GM21723 (cell line): ENCODE measurements at regions not wholly inside any gene's neighbourhood (a gene's known extent, or its start where the extent isn't known, plus 50 kb on each side); places are given as distances from the start of the nearest gene placed in this dataset.

Source experiments
- ATAC-seq: cut with Tn5 transposase; IDR thresholded peaks from one replicate; pipeline ENCODE4 v1.9.1; 2021; ENCODE audit warnings: mild to moderate bottlenecking, moderate library complexity; ENCODE audit not compliant: unreplicated experiment

- ATAC-seq, result no peak
Measured at GRCh38 chr4:176971576-176972115, 178.9 kb upstream of the VEGFC start.

DNA sequence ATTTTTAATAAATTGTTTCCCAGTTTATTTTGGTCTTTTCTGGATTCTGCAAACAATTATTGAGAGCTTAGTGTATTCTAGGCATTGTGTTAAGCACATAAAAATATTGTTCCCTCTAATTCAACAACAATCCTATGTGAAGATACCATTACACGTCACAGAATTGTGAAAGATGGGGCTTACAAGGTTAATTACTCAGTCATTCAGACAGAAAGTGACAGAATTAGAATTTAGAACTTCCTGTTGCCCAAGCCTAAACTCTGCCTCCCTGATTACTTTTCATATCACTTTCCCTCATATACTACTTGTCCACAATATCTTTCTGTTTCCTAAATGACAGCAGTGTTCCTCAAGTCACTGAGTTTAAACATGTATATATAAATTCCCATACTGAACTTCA lies 186.7 kb upstream of the VEGFC start:
- ATAC-seq, result no peak

DNA sequence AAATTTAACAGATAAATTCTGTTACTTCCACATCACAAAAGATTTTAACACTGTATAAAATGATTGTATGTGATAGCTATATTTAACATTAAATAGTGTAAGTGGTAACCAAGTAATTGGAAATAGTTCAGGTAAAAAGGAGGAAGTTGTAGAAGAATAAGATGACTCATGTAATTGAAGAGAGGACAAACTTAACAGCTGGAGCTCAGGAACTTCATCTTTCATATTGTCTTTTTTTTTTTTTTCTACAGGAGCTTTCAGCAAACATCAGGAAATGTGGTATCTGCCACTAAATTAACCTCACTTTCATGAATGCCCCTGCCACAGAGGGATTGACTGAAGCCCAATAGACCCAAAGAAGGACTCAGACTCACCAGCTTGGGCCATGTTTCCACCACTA lies 188.4 kb upstream of the VEGFC start:
- no peak for ATAC-seq

DNA sequence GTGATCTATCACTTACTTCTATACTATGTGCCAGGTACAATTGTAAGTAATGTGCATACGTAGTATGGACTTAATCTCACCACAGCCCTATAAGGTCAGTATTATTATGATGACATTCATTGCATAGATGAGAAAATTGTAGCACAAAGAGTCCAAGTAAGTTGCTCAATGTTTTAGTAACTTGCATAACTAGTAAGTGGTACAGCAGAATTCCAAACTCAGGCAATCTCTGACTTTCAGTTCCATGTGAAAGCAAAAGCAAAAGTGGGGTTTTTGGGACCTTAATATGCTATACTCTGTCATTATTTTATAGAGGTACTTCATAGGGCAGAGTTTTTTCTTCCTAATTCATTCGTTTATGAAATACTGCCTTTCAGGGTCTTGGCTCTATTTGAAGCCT lies 188.8 kb upstream of the VEGFC start:
- ATAC-seq, result no peak

GRCh38 chr4:176988226-176988625 lies 195.5 kb upstream of the VEGFC start:
- ATAC-seq, result no peak

GRCh38 chr4:176989186-176989585 lies 196.5 kb upstream of the VEGFC start:
- no peak for ATAC-seq

GRCh38 chr4:176999935-177000543 lies 207.3 kb upstream of the VEGFC start:
- ATAC-seq, result no peak

GRCh38 chr4:177001271-177002175 lies 208.8 kb upstream of the VEGFC start:
- no peak for ATAC-seq

DNA sequence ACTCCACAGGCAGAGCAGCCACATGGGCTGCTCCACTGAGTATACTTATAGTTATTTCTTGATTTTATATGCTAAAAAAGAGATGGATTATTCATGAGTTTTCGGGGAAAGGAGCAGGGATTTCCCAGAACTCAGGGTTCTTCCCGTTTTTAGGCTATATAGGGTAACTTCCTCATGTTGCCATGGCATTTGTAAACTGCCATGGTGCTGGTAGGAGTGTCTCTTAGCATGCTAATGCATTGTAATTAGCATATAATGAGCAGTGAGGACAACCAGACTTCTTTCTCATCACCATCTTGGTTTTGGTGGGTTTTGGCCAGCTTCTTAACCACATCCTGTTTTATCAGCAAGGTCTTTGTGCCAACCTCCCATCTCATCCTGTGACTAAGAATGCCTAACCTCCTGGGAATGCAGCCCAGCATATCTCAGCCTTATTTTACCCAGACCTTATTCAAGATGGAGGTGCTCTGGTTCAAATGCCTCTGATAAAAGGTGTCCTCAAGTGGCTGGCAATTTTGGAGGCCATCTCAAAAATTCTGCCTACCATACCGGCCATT lies 213.0 kb upstream of the VEGFC start:
- ATAC-seq, result no peak

- no peak for ATAC-seq
Measured at GRCh38 chr4:177006331-177006730, 213.6 kb upstream of the VEGFC start.

- no peak for ATAC-seq
Measured at GRCh38 chr4:177008071-177008835, 215.5 kb upstream of the VEGFC start.

DNA sequence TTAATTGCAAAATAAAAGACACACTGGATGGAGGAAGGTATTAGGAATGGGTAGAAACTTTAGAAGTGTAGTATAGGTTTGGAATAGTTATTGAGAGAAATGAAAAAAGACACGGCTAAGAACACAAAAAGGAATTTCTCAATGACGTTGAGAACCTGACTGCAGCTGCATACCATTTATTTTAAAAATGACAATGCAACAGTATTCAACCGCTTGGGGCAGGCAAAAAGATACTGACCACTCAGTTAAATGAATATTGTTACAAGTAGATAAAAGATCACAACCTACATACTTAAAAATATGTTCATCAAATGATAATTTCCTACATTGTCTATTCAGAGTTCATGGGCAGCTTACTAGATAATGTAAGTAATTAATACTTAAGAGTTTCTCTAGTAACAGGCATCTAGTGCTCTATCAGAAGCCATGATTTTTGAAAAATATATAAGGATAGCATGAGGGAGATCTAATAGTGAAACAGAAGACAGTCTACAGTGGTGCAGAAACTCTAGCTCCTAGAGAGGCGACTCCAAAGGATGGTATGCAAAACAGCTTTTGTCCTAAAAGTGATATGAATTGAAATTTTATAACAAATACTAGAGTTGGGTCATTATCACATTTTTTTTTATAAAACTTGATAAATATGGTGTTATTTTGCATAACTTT lies 216.2 kb upstream of the VEGFC start:
- ATAC-seq, result no peak

DNA sequence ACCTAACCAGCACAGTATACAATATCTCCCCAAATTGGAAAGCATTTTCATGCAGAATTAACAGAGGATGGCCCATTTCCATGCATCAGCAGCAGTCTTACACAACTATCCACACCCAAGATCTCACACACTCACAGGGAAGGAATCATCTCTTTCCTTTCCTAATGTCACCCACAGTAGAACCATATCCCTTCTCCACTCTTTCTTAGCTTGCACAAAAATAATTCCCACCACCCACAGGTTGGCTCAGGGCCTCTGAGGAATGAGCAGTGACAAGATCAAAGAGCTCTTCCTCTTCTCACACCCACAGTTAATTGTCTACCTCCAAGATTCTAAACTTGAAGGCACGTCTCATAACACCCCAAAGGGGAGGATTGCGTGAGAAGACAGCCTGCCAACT lies 217.7 kb upstream of the VEGFC start:
- ATAC-seq, result no peak

DNA sequence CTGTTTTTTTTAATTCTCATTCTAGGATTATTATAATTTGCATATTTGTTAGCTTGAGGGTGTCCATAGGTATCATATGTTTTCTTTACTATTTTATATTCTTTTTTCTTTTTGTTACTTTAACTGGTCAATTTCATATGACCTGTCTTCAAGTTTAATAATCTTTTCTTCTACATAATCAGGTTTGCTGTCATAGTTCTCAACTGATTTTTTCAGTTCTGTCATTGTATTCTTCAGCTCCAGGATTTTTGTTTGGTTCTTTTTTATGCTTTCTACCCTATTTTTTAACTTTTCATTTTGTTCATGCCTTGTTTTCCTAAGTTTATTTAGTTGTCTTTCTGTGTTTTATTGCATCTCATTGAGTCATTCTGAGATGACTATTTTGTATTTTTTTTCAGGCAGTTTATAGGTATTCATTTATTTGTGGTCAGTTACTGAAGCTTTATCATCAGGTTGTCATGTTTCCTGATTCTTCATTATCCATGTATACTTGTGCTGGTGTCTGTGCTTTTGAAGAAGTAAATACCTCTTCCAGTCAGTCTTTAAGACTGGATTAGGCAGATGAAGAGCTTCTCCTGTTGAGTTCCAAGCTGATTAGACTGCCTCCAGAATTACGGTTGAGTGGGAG lies 220.3 kb upstream of the VEGFC start:
- ATAC-seq, result no peak

GRCh38 chr4:177016541-177017141 lies 223.9 kb upstream of the VEGFC start:
- ATAC-seq, result no peak

GRCh38 chr4:177023951-177024350 lies 231.2 kb upstream of the VEGFC start:
- no peak for ATAC-seq

DNA sequence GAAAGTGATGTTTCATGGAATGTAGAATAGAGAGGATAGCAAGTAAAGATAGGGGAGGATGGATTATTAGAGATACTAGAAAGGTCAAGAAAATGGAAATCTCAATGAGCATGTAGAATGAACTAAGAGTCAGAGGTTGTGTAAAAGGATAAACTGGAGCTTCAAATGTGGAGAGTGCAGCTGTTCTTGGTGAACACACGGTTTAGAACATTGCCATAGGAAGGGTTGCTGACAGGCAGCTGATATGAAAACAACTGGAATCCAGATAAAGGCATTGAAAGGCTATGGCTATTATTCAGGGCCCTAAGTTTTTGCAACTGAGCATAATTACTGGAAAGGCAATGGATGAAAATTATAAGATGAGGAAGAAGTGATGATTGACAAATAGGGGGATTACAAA lies 239.6 kb upstream of the VEGFC start:
- no peak for ATAC-seq

GRCh38 chr4:177033135-177033534 lies 240.4 kb upstream of the VEGFC start:
- ATAC-seq, result no peak

- no peak for ATAC-seq
Measured at GRCh38 chr4:177033632-177034031, 240.9 kb upstream of the VEGFC start.

DNA sequence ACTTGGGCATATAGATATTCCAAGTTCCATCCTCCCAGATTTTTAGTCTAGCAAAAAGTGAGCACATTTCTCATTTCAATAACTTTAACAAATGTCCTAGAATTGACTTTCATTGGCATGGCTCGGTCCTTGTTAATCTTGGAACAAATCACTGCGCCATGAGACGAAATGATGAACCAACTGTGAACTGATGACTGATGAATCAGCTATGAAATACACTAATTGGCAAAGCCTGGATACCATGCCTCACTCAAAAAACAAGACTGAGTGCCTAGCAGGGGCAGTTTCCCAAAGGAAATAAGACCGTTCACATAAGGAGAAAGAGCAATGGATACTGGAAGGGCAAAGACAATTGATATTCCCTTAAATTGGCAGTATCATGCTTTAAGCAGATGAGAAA lies 248.6 kb upstream of the VEGFC start:
- no peak for ATAC-seq
